Limb (tissue), 2 donors: ENCODE measurements at regions not wholly inside any gene's neighbourhood (a gene's known extent, or its start where the extent isn't known, plus 50 kb on each side); places are given as distances from the start of the nearest gene placed in this dataset.

Experiments
- DNase-seq, 2 donors: peaks; one replicate each; pipeline ENCODE4 v3.0.0-alpha.2; 2016; ENCODE audit errors: extremely low spot score in 2 of 2

DNA sequence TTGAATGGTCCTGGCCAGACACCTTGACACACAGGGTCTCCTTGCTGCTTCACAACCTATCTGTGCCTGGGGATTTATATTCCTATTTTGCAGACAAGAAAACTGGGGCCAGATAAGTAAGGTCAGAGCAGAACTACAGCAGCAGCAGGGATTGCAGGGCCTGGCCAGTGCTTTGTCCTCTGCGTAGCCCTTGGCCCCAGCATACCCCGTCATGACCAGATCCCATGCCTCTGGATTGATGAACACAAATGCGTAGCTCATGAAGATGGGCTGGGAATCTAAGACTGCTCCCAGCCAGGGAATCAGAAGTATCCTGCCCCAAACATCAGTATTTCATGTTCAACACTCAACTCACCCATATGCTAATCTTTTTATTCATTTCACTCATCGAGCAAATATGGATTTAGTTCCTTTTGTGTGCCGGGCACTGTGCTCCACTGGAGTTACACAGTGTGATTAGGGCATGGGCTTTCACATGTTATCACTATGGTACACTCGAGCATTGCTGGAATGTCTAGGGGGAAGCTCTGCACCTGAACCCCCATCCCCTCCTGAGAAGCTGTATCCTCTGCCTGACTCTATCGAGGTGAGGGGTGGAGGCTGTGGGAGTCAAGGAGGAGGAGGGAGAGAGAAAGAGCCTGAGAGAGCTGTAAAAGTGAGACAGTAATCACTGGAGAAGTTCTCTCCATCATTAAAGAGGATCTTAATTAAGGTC is 143.3 kb downstream of the CYP26B1 start:
- DNase-seq: no peak

DNA sequence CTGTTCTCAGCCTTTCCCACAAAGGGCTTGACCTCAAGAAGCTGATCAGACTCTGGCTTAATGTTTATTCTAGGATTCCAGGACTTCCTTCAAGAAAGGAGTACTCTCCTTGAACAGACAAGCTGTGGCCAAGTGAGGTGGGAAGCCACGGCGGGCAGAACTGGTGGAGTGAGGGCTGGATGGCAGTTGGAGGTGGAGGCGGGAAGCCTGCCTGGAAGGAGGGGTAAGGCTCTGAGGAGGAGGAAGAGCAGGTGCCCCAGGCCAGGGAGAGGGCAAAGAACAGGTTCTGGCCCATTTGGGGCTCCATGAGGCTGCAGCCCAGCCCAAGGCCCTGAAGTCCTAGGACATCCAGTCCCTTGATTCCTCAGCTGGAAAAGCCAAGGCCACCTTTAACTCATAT is 143.9 kb downstream of the CYP26B1 start:
- no peak for DNase-seq

DNA sequence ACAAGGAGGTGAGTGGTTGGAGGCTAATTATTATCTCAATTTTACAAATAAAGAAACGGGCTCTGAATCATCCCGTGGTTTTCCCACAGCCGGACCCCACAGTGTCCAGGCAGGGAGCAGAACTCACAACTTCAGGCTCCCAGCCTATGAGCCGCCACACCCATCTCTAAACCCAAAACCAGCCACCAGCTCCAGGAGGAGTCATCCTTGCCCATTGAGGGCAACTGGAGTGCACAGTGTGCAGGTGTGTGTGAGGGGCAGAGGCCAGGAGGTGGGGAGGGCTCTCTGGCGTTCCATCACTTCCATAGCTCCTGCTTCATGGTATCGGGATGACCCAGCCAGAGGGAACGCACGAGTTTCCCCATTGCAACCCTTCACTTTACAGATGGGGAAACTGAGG is 144.5 kb downstream of the CYP26B1 start:
- DNase-seq: no peak

DNA sequence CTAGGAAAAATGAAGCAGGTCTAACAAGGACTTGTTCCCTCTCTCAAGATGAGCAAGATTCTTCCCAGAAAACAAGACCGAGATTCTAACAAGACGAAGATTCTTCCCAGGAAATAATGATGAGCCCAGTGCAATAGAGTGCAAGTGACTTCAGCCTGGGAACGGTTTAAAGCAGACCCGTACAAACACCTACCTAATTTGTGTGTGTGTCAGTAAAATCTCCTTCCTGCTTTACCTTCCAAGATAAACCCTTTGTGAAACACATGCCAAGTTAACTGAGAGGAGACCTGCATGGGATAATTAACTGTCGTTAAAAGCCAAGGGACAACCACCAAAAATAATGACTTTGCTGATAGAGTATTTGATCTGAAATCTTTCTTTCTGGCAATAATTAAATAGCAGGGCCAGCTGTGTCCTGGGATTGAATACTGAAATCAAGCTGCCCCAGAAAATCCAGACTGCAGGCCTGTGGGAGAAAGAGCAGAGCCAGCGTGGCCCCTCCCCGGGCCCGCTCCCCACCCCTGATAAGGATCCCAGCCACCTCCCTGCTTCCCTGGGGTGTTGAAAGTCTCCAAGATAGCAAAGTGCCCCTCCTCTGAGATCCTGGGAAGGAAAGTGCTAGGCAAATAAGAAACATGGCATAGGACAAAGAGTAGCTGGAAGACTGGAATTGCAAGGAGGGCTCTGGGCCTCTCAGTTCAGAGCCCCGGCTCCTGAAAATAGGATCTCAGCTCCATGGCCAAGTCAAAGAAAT is 145.5 kb downstream of the CYP26B1 start:
- DNase-seq: no peak

DNA sequence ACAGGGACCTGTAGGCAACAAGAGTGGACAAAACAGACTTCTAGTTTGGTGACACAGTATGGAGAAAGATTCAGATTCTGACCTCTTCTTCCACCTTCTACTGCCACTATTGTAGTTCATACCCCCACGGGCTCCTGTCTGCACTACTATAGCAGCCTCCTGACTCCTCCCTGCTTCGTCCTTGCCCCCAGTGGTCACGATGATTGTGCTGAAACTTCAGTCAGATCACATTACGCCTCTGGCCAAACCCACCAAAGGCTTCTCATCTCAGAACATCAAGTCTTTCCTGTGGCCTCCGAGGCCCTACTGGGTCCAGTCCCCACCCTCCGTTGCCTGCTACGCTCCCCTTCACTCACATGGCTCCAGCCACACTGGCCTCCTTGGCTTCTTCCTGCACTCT is 147.6 kb downstream of the CYP26B1 start:
- no peak for DNase-seq

DNA sequence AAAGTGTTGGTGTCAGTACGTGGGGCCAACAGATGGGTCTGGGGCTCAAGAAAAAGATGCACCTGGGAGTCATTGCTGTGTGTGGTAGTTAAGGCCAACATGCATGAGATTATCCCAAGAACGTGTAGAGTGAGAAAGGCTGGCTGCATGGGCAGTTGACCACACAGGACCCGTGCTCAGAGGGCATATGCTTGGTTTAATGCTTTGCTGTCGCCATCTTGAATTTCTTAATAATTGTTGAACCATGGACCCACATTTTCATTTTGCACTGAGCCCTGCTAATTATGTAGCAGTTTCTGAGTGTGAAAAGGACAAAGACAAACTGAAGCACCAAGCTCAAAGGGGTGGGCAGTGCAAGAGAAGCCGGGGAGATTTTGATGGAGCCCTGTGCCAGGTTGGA is 148.1 kb downstream of the CYP26B1 start:
- no peak for DNase-seq

DNA sequence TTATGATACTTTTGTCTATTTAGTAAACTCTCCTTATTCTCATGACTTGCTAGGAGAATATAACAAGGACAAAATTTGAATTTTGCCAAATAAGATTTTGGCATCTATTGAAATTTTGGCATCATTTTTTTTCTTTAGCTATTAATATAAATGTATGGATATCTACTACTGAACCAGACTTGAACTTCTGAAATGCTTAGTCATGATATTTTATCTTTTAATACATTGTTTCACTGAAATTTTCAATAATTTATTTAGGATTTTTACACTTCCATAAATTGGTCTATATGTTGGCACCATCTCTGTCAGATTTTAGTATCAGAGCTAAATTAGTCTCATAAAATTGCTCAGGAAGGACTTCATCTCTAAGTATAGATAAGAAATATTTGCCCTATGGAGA is 149.8 kb downstream of the CYP26B1 start:
- no peak for DNase-seq

DNA sequence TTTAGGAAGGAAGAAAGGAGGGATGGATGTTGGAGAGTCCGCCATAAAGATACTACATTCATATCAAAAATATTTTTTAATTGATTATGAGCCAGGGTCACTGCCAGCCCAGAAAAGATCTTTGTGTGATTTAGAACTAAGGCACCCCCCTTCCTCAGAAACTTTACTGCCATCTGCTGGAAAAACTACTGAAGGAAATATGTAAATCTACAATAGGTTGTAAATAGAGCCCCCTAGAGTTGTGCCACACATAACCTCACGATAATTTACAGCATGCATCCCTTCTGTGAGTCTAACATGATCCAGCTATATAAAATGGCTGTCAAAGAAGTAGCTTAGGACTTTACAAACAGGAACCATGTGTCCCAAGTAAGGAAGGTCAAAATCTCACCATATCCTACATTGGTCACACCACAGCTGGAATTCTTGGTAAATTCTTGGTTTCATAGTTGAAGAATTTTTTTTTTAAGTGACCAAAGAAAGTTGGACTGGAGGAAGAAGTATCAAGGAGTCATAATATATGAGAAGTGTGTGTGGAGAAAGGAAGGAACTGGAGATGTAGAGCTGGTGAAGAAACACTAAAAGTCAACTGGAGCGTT is 152.5 kb downstream of the CYP26B1 start:
- peak in 1 of 2 donors; percentile 7 for DNase-seq

DNA sequence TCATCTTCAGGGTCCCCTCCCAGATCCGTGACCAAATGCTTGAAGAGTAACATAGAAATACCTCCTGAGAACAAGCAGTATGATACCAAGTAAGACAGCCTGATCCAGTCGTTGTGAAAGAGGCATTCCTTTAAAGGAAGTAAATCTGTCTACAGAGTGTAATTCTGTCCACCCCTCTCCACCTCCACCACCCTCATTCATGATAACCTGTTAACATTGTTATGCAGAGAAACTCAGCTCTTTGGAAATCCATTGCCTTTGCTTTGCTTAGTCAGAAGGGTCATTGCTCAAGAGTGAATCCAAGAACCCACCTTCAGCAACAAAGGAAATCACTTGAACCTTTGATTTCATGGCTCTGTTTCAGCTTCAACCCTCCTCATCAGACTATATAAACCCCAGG is 155.6 kb downstream of the CYP26B1 start:
- no peak for DNase-seq

DNA sequence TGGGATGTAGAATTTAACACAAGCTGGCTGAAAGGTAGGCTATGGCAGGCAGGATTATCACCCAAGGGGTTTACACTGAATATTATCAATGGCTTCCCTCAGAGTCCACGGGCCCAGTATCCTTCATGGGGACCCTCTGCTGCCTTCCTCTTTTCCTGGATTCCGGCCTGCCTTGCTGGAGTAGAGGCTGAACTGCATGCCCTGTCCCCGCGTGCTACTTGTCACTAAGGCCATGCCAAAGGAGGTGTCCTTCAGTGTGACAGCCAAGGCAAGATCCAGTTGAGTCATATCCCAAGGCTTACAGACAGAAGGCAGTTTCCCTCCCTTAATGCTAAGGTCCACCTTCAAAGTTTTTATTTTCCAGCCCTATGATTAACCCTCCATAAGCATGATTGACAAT is 156.3 kb downstream of the CYP26B1 start:
- no peak for DNase-seq

DNA sequence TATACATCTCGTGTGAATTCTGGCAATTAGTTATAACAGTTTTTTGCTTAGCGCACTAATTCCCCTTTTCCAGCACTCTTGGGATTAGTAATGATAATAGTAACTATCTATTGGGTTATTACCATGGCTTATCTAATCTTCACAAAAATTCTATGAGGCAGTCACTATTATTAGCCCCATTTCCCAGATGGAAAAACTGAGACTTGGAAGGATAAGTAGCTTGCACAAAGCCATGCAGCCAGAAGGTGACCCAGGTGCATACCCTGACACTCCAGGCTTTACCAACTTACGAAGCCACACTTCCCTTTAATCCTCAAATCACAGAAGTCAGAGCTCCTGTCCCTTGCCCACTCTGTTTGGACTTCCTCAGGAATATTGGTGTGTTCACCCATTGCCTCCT is 156.8 kb downstream of the CYP26B1 start:
- no peak for DNase-seq

DNA sequence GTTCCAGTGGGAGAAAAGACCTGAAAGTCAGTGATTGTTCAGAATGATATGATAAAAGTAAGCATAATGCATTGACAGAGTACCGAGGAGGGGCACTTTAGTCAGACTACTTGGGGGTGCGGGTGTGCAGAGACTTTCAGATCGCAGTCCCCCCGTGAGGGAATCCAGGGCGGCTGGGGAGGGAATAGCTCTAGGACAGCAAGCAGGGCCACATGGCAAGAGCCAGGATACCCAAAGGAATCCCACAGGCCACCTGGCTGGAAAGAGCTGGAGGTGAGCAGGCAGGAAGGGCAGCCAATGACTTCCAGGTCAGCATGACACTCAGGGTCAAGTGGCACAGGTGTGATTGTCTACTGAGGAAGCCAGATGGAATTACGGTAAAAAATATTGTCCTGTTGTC is 157.5 kb downstream of the CYP26B1 start:
- no peak for DNase-seq

DNA sequence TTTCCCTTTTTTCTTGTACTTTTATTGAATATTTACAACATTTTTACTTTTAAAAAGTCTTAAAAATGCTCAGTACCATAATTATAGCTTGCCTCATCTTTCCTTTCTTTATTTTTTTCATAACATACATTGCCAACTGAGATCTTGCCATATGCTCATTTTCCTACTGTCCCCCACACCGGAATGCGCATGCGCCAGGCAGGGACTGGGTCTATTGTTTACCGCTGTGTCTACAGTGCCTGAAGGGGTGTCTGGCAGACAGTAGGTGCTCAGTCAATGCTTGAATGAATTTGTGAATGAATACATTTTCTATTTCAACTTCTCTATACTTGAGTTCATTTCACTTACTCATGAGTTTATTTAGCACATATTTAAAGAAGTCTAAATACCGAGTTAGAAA is 158.0 kb downstream of the CYP26B1 start:
- DNase-seq: no peak

DNA sequence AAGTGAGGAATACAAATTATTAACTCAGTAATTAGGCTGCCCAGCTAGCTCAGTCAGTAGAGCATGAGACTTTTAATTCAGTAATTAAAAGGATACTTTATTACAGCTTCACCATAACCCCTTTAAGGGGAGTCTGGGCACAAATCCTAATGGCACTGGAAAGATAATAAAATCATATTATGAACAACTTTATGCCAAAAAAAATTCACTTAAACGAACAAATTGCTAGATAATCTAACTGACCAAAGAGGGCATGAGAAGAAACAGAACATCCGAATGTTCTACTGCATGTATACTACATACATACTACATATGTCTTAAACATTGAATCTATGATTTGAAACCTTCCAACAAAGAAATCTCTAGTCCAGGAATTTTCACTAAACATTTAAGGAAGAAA is 159.5 kb downstream of the CYP26B1 start:
- DNase-seq: no peak

DNA sequence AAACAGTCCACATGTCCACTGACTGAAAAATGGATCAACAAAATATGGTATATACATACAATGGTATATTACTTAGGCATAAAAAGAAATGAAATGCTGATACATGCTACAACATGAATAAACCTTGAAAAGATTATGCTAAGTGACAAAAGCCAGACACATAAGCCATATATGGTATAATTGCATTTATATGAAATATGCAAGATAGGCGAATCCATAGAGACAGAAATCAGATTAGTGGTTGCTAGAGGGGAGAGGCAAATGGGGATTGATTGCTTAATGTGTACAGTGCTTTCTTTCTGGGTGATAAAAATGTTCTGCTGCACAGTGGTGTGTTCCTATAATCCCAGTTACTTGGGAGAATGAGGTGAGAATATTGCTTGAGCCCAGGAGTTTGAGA is 171.0 kb downstream of the CYP26B1 start:
- no peak for DNase-seq

DNA sequence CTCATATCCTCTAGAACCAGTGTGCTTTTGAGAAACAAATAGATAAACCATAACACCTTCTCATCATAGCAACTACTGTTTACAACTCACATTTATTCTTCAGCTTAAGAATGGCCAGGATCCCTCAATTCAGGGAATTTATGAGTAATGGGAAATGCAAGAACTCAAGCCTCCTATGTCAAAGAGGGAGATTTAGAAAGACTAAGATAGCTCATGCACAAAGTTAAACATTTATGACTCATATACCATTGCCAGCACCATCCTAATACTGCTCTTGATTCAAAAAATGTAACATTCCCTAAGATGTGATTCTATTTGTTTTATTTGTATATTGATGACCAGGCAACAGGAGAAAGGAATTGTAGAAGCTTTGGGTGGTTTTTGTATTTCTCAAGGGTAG is 172.8 kb downstream of the CYP26B1 start:
- no peak for DNase-seq

DNA sequence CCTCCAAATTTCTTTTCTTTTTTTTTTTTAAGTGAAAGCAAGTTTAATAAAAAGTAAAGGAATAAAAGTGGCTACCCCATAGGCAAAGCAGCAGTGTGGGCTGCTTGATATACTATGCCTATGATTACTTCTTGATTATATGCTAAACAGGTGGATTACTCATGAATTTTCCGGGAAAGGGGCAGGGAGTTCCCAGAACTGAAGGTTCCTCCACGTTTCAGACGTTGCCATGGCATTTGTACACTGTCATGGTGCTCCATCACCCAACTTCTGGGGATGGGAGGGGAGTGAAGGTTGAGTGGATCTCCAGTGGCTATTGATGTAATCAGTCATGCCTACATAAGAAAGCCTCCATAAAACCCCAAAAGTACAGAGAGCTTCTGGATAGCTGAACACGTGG is 176.2 kb downstream of the CYP26B1 start:
- no peak for DNase-seq

DNA sequence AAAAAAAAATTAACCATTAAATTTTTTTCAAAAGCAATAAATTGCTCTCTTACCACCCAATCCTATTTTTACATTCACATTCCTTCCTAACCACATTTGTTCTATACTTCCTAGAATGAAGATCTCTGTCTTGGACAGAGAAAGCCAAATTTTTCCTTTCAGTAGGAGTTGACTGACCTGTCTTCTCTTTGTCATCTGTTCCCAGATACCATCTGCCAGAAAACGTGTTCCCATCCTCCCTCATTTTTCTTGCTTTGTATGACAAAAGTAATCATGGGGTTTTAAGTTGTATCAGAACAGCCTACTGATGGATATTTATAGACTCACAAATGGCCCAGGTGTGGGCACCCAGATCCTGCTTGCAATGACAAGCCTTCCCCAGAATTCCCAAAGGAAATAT is 182.1 kb downstream of the CYP26B1 start:
- DNase-seq: no peak

DNA sequence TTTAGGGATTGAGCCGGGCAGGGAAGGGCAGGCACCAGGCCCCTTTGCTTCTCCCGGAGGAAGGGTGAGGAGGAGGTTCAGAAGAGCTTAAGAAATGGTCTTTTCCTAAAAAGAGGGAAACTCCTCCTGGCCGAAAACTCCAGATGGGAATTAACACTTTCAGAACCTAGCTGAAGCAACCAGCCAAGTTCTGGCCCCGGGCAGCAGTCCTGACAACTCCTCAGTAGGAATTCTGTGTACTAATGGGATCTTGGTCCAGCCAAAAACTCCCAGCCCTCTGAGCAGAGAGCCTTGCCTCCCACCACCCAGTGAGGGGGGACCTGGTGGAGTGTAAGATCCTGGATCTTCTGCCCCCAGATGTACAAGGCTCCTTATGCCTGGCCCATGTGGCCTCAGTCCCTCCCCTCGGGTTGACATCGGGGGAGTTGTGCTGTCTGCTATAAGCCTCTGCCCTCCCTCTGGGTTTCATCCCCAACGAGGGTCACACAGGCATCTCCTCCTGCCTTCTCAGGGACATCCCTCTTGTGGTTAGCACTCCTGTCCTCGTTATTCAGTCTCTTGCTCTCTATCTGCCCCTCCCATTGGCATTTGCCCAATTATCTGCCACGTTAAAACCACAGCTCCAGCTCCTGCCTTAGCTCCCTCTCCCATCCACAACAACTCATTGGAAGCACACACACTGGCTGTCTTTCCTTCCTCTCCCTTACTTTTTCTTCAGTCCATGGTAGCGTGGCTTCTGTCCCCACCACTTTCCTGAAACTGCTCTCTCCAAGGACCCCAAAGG is 184.6 kb downstream of the CYP26B1 start:
- DNase-seq: no peak

DNA sequence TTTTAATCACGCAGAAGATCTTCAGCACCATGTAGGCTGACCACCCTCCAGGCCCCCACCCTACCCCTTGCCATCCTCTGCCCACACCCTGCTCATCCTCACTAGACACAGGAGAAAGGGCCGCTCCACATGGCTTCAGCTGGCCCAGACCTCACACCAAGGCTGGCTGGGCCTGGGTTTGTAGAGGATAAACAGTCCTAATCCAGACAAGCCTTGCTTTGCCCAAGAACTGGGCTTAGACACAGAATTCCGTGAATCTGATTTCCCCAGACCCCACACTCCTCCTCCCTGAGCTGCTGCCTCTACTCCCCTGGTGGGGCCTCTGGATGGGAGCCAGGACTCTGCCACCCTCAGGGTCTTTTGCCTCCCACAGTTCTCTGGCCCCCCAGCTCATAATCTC is 185.3 kb downstream of the CYP26B1 start:
- peak in 1 of 2 donors; percentile 24 for DNase-seq

DNA sequence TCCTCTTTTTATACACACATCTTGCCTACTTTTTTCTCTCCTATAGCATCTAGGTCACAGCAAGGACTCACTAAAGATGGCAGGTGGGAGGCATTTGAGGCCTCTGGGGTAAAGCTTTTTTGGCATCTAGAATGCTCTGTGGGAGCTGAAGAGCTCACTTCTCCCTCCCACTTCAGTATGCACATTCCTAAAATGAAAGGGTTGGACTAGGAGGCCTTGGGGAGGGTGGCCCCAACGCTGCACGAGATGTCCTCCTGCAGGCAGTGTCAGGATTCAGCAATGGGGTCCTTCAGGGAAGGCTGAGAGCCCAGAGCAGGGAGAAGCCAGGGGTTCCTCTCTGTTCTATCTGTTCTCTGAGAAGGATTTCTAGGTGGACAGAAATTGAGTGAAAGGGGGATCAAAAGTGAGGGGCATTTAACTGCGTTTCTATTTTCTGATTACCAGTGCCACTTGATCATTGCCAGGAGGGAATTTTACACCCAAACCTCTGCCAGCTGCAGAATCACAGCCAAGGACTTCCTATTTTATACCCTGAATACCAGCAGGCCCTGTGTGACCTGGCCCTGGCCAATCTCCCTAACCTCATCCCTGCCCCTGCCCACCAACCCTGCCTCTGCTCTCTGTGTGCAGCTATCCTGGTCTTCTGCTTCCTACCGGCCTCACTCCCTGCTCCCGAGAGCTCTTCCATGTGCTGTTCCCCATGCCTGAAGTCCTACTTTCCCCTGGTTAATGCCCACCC is 186.2 kb downstream of the CYP26B1 start:
- DNase-seq: no peak
